NB4 (cell line): ENCODE measurements at regions not wholly inside any gene's neighbourhood (a gene's known extent, or its start where the extent isn't known, plus 50 kb on each side); places are given as distances from the start of the nearest gene placed in this dataset.

Source experiments
- DNase-seq: peaks from one replicate; pipeline ENCODE4 v3.0.0; 2010; ENCODE audit warnings: low read depth
- H3K4me3 ChIP-seq: one replicate; pipeline ENCODE4 v1.5.1; 2011; ENCODE audit warnings: mild to moderate bottlenecking, low read depth, low read length, moderate library complexity
- MYC ChIP-seq: IDR thresholded peaks from 2 replicates; pipeline ENCODE4 v1.6.1; 2011; ENCODE audit warnings: low read depth, low read length
- POLR2A ChIP-seq: IDR thresholded peaks from 2 replicates; pipeline ENCODE4 v1.6.1; 2011; ENCODE audit warnings: mild to moderate bottlenecking; ENCODE audit not compliant: insufficient read length; ENCODE audit errors: extremely low read depth
- TF ChIP-seq, protein P1 (sequence below): IDR thresholded peaks from one replicate; pipeline ENCODE4 v1.5.1; 2012; ENCODE audit warnings: low read depth, low read length
- TF ChIP-seq, protein P2 (sequence below): IDR thresholded peaks from 2 replicates; pipeline ENCODE4 v1.6.1; 2011; ENCODE audit warnings: low read depth, low read length

DNA sequence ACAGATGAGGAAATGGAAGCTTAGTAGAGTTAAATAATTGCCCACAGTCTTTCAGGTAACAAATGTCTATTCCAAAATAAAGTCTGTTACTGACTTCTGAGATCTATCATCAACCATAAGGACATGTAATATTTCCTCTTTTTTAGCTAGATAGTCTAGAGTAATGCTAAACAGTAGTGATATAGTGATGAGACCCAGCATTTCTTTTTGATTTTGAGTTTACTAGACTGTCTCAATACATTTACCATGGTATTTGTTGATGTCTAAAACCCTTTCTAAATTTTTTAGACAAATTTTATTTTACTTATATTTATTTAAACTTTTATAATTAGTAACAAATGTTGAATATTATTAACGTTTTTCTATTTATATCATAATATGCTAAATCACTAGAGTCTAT lies 465.1 kb upstream of the SLIT2 start:
- no peak for DNase-seq
- no peak overlapping the region for H3K4me3 ChIP-seq
- TF ChIP-seq, protein P1, sequence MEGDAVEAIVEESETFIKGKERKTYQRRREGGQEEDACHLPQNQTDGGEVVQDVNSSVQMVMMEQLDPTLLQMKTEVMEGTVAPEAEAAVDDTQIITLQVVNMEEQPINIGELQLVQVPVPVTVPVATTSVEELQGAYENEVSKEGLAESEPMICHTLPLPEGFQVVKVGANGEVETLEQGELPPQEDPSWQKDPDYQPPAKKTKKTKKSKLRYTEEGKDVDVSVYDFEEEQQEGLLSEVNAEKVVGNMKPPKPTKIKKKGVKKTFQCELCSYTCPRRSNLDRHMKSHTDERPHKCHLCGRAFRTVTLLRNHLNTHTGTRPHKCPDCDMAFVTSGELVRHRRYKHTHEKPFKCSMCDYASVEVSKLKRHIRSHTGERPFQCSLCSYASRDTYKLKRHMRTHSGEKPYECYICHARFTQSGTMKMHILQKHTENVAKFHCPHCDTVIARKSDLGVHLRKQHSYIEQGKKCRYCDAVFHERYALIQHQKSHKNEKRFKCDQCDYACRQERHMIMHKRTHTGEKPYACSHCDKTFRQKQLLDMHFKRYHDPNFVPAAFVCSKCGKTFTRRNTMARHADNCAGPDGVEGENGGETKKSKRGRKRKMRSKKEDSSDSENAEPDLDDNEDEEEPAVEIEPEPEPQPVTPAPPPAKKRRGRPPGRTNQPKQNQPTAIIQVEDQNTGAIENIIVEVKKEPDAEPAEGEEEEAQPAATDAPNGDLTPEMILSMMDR, result no peak
- TF ChIP-seq MYC (no peak), POLR2A (no peak)
- TF ChIP-seq, protein P2, sequence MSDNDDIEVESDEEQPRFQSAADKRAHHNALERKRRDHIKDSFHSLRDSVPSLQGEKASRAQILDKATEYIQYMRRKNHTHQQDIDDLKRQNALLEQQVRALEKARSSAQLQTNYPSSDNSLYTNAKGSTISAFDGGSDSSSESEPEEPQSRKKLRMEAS, result no peak

DNA sequence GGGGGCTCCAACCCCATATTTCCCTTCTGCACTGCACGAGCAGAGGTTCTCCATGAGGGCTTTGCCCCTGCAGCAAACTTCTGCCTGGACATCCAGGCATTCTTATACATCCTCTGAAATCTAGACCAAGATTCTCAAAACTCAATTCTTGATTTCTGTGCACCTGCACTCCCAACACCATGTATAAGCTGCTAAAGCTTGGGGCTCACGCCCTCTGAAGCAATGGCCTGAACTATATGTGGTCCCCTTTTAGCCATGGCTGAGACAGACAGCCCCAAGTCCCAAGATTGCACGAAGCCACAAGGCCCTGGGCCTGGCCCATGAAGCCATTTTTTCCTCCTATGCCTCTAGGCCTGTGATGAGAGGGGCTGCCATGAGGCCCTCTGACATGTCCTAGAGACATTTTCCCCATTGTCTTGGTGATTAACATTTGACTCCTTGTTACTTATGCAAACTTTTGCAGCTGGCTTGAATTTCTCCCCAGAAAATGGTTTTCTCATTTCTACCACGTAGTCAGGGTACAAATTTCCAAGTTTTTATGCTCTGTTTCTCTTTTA lies 468.0 kb upstream of the SLIT2 start:
- DNase-seq, result no peak
- TF ChIP-seq, protein P1, result no peak
- TF ChIP-seq MYC (no peak), POLR2A (no peak)
- TF ChIP-seq, protein P2, result no peak
- no peak overlapping the region for H3K4me3 ChIP-seq

DNA sequence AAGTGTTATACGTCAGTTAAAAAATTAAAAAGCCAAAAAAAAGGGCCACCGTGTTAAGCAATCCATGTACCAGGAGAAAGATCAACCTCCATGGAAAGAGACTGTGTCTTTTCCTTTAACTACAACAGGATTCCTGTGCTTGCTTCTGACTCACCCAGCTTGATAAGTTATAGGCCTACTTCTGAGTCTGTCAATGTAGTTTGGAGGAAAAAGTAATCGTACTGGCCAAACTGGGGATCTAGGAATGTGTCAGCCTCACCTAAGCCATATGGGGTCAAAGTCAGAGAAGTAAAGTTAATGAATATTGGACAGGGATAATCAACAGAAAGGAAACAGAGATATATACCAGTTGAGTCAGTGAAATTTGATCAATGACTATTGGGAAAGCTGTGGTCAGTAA lies 470.8 kb upstream of the SLIT2 start:
- H3K4me3 ChIP-seq, result no peak overlapping the region
- TF ChIP-seq, protein P2, result no peak
- TF ChIP-seq, protein P1, result no peak
- TF ChIP-seq MYC (no peak), POLR2A (no peak)
- DNase-seq, result no peak

DNA sequence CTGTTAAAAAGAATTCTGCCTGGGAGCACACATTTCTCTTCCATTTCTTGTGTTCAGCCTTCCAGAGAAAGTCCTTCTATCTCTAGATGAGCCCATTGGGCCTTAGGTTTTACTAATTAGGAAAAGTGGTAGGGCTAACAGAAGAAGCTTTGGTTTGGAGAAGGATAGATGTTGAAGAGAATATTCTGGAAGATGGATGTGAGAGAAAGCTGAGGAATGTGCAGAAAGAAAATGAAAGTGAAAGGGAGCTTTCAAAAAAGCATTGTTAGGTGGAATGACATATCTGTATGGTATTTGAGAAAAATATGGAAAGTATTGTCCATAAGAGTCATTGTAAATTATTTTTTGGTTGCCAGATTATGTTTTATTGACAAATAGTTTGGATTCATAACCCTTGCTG lies 474.8 kb upstream of the SLIT2 start:
- TF ChIP-seq POLR2A, result no peak
- no peak for TF ChIP-seq MYC
- TF ChIP-seq, protein P1, result no peak
- TF ChIP-seq, protein P2, result no peak
- H3K4me3 ChIP-seq, result no peak overlapping the region
- no peak for DNase-seq

DNA sequence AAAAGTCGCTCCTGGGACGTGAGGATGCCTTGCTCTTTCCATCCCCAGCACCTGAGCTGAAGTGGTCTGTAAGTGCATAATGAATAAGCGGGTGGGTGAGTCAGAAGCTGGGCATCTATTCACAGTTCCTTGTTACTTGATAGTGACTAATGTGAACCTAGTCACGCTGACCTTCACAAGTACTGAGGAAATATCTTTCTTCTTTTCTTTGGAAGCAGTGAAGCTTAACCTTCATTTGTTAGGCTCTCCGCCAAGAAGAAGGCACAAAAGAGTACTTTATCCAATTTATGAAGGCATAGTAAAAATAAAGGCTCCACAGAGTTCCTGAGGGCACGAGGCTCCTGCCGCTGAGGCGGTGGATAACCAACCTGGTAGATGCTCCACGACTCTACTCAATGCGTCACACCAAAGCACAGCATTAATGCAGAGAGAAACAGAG lies 475.7 kb upstream of the SLIT2 start:
- no peak overlapping the region for H3K4me3 ChIP-seq
- DNase-seq, result no peak
- TF ChIP-seq, protein P2, result no peak
- TF ChIP-seq MYC (no peak), POLR2A (no peak)
- TF ChIP-seq, protein P1, result no peak
